ENCODE measurements at regions not wholly inside any gene's neighbourhood (a gene's known extent, or its start where the extent isn't known, plus 50 kb on each side); places are given as distances from the start of the nearest gene placed in this dataset.

- H3K9me3 ChIP-seq (ENCODE audit: control insufficient read depth, insufficient read depth, low read length) = no peaks in the 10 kb centered on the region
- no peak overlapping the region for H3K4me3 ChIP-seq (ENCODE audit: low read depth, low read length)
- no peak overlapping the region for H3K27ac ChIP-seq (ENCODE audit: low read depth, low read length)
- DNase-seq (ENCODE audit: low read depth, low spot score) = no peak
- POLR2A ChIA-PET = no interaction called here
- no peak for TF ChIP-seq CTCF (IDR thresholded peaks at IDR 0.05; ENCODE audit: low read depth, low read length)
- CTCF ChIA-PET = no interaction called here
- no peaks in the 10 kb centered on the region for H3K27me3 ChIP-seq (ENCODE audit: control insufficient read depth, insufficient read depth, low read length)
Observed at GRCh38 chr5:8691221-8691620, 822.3 kb downstream of the MTRR start.

GRCh38 chr5:8693341-8693844 is 824.4 kb downstream of the MTRR start:
- H3K9me3 ChIP-seq (ENCODE audit: control insufficient read depth, insufficient read depth, low read length) = no peaks in the 10 kb centered on the region
- ChIA-PET CTCF (no interaction called here), POLR2A (no interaction called here)
- no peak overlapping the region for H3K4me3 ChIP-seq (ENCODE audit: low read depth, low read length)
- TF ChIP-seq CTCF (IDR thresholded peaks at IDR 0.05; ENCODE audit: low read depth, low read length) = no peak
- no peaks in the 10 kb centered on the region for H3K27me3 ChIP-seq (ENCODE audit: control insufficient read depth, insufficient read depth, low read length)
- no peak overlapping the region for H3K27ac ChIP-seq (ENCODE audit: low read depth, low read length)
- DNase-seq (ENCODE audit: low read depth, low spot score) = no peak

- ChIA-PET CTCF (interaction anchor here (0.9 kb wide), 1 partner anchor 513 kb away, joined by 3 read pairs; no protein-coding TSS in a partner anchor), POLR2A (no interaction called here)
- H3K4me3 ChIP-seq (ENCODE audit: low read depth, low read length) = no peak overlapping the region
- H3K27me3 ChIP-seq (ENCODE audit: control insufficient read depth, insufficient read depth, low read length) = no peaks in the 10 kb centered on the region
- TF ChIP-seq CTCF (IDR thresholded peaks at IDR 0.05; ENCODE audit: low read depth, low read length) = no peak
- DNase-seq (ENCODE audit: low read depth, low spot score) = no peak
- H3K27ac ChIP-seq (ENCODE audit: low read depth, low read length) = no peak overlapping the region
- no peaks in the 10 kb centered on the region for H3K9me3 ChIP-seq (ENCODE audit: control insufficient read depth, insufficient read depth, low read length)
Observed at GRCh38 chr5:8694545-8694944, 825.6 kb downstream of the MTRR start.

- Histone ChIP-seq H3K4me3 (ENCODE audit: low read depth, low read length) (no peak overlapping the region), H3K27ac (ENCODE audit: low read depth, low read length) (no peak overlapping the region), H3K9me3 (ENCODE audit: control insufficient read depth, insufficient read depth, low read length) (no peaks in the 10 kb centered on the region), H3K27me3 (ENCODE audit: control insufficient read depth, insufficient read depth, low read length) (no peaks in the 10 kb centered on the region)
- DNase-seq (ENCODE audit: low read depth, low spot score) = no peak
- CTCF ChIA-PET = no interaction called here
- no peak for TF ChIP-seq CTCF (IDR thresholded peaks at IDR 0.05; ENCODE audit: low read depth, low read length)
- POLR2A ChIA-PET = no interaction called here
Observed at GRCh38 chr5:8695902-8696845, 827.2 kb downstream of the MTRR start.

- TF ChIP-seq CTCF (IDR thresholded peaks at IDR 0.05; ENCODE audit: low read depth, low read length) = no peak
- CTCF ChIA-PET = no interaction called here
- peak overlapping the region; percentile 41 for H3K27ac ChIP-seq (ENCODE audit: low read depth, low read length)
- POLR2A ChIA-PET = interaction anchor here (1.8 kb wide), 1 partner anchor 129 kb away, joined by 6 read pairs; no protein-coding TSS in a partner anchor
- no peak for DNase-seq (ENCODE audit: low read depth, low spot score)
- H3K9me3 ChIP-seq (ENCODE audit: control insufficient read depth, insufficient read depth, low read length) = no peaks in the 10 kb centered on the region
- no peaks in the 10 kb centered on the region for H3K27me3 ChIP-seq (ENCODE audit: control insufficient read depth, insufficient read depth, low read length)
- no peak overlapping the region for H3K4me3 ChIP-seq (ENCODE audit: low read depth, low read length)
Observed at GRCh38 chr5:8700222-8700621, 831.3 kb downstream of the MTRR start.

All from AG04450 (cell line).